Tibial nerve (tissue), 4 donors: ENCODE measurements at regions not wholly inside any gene's neighbourhood (a gene's known extent, or its start where the extent isn't known, plus 50 kb on each side); places are given as distances from the start of the nearest gene placed in this dataset.

Source experiments
- CTCF ChIP-seq, 5 experiments: fragments of 200-600 bp in 3 of 5; fragments of 450-650 bp in 2 of 5; sonication (generic) in 3 of 5; IDR thresholded peaks; one replicate each; pipeline ENCODE4 v1.5.1; 2016 to 2019; ENCODE audit warnings: antibody characterized with exemption in 5 of 5, mild to moderate bottlenecking in 3 of 5, moderate library complexity in 2 of 5
- EP300 ChIP-seq, 2 donors: sonication (generic); formaldehyde crosslinking; IDR thresholded peaks; one replicate each; pipeline ENCODE4 v1.6.1; 2017; ENCODE audit warnings: antibody characterized with exemption in 2 of 2, mild to moderate bottlenecking in 1 of 2
- POLR2A ChIP-seq, 2 donors: fragments of 450-650 bp; IDR thresholded peaks; one replicate each; pipeline ENCODE4 v1.6.1; 2017; ENCODE audit warnings: antibody characterized with exemption in 2 of 2, mild to moderate bottlenecking in 2 of 2, moderate library complexity in 2 of 2

DNA sequence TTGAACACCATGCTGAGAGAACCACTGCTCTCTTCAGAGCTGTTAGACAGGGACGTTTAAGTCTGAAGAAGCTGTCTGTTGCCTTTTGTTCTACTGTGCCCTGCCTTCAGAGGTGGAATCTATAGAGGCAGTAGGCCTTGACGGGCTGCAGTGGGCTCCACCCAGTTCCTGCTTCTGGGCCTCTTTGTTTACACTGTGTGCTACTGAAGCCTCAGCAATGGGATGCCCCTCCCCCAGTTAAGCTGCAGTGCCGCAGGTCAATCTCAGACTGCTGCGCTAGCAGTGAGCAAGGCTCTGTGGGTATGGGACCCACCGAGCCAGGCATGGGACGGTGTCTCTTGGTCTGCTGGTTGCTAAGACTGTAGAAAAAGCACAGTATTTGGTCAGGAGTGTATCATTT lies 162.3 kb upstream of the NXPH2 start:
- no peak for TF ChIP-seq POLR2A (IDR thresholded peaks at IDR 0.05)
- no peak for TF ChIP-seq CTCF (IDR thresholded peaks at IDR 0.05)
- TF ChIP-seq EP300 (IDR thresholded peaks at IDR 0.05): no peak
